Prostate gland (tissue), 2 donors: ENCODE measurements at regions not wholly inside any gene's neighbourhood (a gene's known extent, or its start where the extent isn't known, plus 50 kb on each side); places are given as distances from the start of the nearest gene placed in this dataset.

ENCODE experiments used
- DNase-seq: peaks from one replicate; pipeline ENCODE4 v3.0.0-alpha.2; 2019; ENCODE audit warnings: low spot score
- H3K27ac ChIP-seq, 2 donors: fragments of 200-600 bp; sonication (generic); 2 replicates each; pipeline ENCODE4 v1.5.1; 2017 to 2019
- H3K27me3 ChIP-seq: fragments of 200-600 bp; sonication (generic); replicated peaks from 2 replicates; pipeline ENCODE4 v1.5.1; 2019; ENCODE audit not compliant: insufficient read depth
- H3K36me3 ChIP-seq, 2 donors: fragments of 200-600 bp; sonication (generic); 1 replicate in 1 of 2; 2 replicates in 1 of 2; pipeline versions ENCODE4 v1.5.1 to v1.8.1; 2017 to 2019
- H3K4me1 ChIP-seq: fragments of 200-600 bp; sonication (generic); replicated peaks from 2 replicates; pipeline ENCODE4 v1.5.1; 2019
- H3K4me3 ChIP-seq, 2 donors: fragments of 200-600 bp; sonication (generic); 2 replicates each; pipeline ENCODE4 v1.5.1; 2017 to 2019
- H3K9me3 ChIP-seq: fragments of 200-600 bp; sonication (generic); 2 replicates; pipeline ENCODE4 v1.5.1; 2017
- POLR2A ChIP-seq: fragments of 450-650 bp; IDR thresholded peaks from one replicate; pipeline ENCODE4 v1.6.1; 2016; ENCODE audit warnings: antibody characterized with exemption, mild to moderate bottlenecking
- POLR2AphosphoS5 ChIP-seq: sonication (generic); formaldehyde crosslinking; IDR thresholded peaks from one replicate; pipeline ENCODE4 v1.6.1; 2017; ENCODE audit warnings: antibody characterized with exemption
- WGBS: methylation state at CpG from one replicate; pipeline ENCODE4 v1.1.5; 2018; 5-methylcytosine and 5-hydroxymethylcytosine counted together
- intact Hi-C: fragments of 100-400 bp; cut with DNase I; formaldehyde crosslinking; loops from one replicate; pipeline ENCODE4 v1.14.2; 2022
- TF ChIP-seq, protein P1 (sequence below), 4 experiments: fragments of 200-600 bp in 2 of 4; fragments of 450-650 bp in 2 of 4; sonication (generic) in 2 of 4; IDR thresholded peaks; 1 replicate in 3 of 4; 2 replicates in 1 of 4; pipeline ENCODE4 v1.5.1; 2016 to 2019; ENCODE audit warnings: antibody characterized with exemption in 4 of 4, mild to moderate bottlenecking in 2 of 4, moderate library complexity in 2 of 4

DNA sequence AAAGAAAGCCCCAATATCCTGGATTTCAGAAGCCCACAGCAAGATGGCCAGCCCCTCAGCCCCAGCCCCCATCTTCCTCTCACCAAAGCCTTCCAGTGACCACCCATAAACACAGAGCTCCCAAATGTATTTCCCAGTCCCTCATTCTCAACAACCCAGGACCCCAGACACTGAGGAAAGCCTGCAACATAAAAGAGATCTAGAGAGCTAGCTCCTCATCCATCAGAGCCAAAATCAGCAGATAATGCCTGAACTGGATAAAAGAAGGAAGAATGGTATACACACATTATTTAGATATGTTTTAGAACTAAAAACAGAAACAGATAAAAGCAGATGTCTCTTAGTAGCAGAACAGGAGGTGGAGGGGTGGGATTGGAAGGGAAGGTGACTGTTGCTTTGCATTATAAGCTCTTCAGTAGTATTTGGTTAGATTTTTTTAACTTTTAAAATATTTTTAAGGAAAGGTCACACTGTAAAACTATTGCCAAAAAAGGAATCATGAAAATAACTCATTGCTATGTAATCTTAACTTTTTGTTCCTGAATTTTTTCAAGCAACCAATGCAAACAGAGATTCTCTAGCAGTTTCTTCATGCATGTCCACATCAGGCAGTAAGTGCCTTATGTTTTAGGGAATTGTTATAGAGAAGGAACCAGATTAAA, 144.2 kb upstream of the PKDCC start:
- TF ChIP-seq POLR2AphosphoS5 (no peak), POLR2A (no peak)
- TF ChIP-seq, protein P1, sequence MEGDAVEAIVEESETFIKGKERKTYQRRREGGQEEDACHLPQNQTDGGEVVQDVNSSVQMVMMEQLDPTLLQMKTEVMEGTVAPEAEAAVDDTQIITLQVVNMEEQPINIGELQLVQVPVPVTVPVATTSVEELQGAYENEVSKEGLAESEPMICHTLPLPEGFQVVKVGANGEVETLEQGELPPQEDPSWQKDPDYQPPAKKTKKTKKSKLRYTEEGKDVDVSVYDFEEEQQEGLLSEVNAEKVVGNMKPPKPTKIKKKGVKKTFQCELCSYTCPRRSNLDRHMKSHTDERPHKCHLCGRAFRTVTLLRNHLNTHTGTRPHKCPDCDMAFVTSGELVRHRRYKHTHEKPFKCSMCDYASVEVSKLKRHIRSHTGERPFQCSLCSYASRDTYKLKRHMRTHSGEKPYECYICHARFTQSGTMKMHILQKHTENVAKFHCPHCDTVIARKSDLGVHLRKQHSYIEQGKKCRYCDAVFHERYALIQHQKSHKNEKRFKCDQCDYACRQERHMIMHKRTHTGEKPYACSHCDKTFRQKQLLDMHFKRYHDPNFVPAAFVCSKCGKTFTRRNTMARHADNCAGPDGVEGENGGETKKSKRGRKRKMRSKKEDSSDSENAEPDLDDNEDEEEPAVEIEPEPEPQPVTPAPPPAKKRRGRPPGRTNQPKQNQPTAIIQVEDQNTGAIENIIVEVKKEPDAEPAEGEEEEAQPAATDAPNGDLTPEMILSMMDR (IDR thresholded peaks at IDR 0.05), result no peak
- no peak for DNase-seq

DNA sequence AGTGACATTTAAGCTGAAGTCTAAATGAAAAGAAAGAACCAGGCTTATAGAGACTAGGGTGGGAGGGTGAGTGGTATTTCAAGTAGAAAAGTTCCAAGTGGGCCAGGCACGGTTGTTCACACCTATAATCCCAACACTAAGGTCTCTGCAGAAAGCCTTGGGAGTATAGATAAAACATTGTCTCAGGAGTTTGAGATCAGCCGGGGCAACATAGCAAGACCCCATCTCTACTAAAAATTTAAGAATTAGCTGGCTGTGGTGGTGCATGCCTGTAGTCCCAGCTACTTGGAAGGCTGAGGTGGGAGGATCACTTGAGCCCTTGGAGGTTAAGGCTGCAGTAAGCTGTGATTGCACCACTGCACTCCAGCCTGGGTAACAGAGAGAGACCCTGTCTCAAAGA, 143.4 kb upstream of the PKDCC start:
- TF ChIP-seq, protein P1 (IDR thresholded peaks at IDR 0.05), result no peak
- TF ChIP-seq POLR2A, result no peak
- no peak for TF ChIP-seq POLR2AphosphoS5
- Histone ChIP-seq H3K9me3 (no peaks in the 10 kb centered on the region), H3K36me3 (no peaks in the 10 kb centered on the region), H3K27me3 (no peaks in the 10 kb centered on the region), H3K27ac (no peak overlapping the region), H3K4me1 (no peaks in the 10 kb centered on the region), H3K4me3 (no peak overlapping the region)
- intact Hi-C loops, result no loop called here
- 98% methylated on average over 2 of the region's 2 CpGs for WGBS
- DNase-seq, result no peak

More for the DNA sequence above, 144.2 kb upstream of the PKDCC start:
- H3K9me3 ChIP-seq, result no peaks in the 10 kb centered on the region
- no peak overlapping the region for H3K4me3 ChIP-seq
- H3K4me1 ChIP-seq, result no peaks in the 10 kb centered on the region
- H3K27me3 ChIP-seq, result no peaks in the 10 kb centered on the region
- no peak overlapping the region for H3K27ac ChIP-seq
- intact Hi-C loops, result no loop called here
- no peaks in the 10 kb centered on the region for H3K36me3 ChIP-seq

DNA sequence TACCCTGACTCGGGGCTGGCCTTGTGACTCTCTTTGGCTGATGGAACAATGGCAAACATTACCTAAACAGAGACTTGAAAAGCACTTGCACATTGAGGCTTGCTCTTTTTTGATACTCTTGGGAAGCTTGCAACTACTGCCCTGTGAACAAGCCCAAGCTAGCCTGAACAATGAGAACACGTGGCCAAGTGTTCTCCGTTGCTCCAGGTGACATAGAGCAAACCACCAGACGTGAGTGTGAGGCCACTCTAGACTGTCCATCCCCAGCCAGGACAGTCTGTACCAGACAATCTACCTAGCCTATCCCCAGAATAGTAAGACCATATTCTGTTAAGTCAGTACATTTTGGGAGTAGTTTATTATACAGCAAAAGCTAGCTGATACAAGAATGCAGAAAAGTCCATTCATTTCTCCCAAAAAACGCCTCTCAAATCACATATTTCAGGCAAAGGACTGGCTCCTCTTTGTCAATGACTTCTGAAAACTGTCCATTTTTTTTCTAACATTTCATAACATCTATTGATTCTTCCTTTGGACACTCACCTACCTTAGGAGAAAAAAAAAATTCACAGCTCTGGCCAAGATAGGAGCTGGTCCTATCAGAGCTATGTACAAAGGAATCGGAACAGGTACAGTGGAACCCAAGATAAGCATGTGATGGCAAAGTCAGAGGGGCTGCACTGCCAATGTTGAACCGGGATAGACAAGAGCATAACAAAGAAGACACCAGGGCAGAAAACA, 142.1 kb upstream of the PKDCC start:
- TF ChIP-seq, protein P1 (IDR thresholded peaks at IDR 0.05), result no peak
- TF ChIP-seq POLR2A (no peak), POLR2AphosphoS5 (no peak)
- H3K27me3 ChIP-seq, result no peaks in the 10 kb centered on the region
- H3K4me3 ChIP-seq, result no peak overlapping the region
- no peaks in the 10 kb centered on the region for H3K9me3 ChIP-seq
- H3K27ac ChIP-seq, result no peak overlapping the region
- no peaks in the 10 kb centered on the region for H3K36me3 ChIP-seq
- H3K4me1 ChIP-seq, result no peaks in the 10 kb centered on the region
- DNase-seq, result no peak
- WGBS, result 59% methylated on average over 7 of the region's 7 CpGs
- intact Hi-C loops, result no loop called here

DNA sequence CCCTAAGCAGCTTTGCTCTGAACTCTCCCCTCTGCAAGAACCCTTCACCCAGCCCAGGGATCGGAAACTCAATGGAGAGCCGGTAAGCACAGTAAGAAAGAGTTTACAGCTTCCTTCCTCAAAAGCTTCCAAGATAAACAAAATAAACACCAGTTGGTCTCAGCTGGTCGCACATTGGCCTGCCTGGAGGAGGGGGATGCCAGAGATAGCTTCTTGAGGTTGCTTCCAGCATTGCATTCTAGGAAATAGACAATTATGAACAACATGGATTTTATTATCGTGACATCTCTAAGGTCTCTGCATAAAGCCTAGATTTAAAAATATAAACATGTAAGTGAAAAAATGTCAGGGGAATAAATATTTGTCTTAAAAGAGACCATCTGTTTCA, 141.5 kb upstream of the PKDCC start:
- Histone ChIP-seq H3K4me1 (no peaks in the 10 kb centered on the region), H3K9me3 (no peaks in the 10 kb centered on the region), H3K27me3 (no peaks in the 10 kb centered on the region), H3K36me3 (no peaks in the 10 kb centered on the region), H3K4me3 (no peak overlapping the region), H3K27ac (no peak overlapping the region)
- intact Hi-C loops, result no loop called here
- DNase-seq, result no peak
- WGBS, result 28% methylated on average over 4 of the region's 4 CpGs
- no peak for TF ChIP-seq POLR2AphosphoS5
- TF ChIP-seq, protein P1 (IDR thresholded peaks at IDR 0.05), result no peak
- no peak for TF ChIP-seq POLR2A

DNA sequence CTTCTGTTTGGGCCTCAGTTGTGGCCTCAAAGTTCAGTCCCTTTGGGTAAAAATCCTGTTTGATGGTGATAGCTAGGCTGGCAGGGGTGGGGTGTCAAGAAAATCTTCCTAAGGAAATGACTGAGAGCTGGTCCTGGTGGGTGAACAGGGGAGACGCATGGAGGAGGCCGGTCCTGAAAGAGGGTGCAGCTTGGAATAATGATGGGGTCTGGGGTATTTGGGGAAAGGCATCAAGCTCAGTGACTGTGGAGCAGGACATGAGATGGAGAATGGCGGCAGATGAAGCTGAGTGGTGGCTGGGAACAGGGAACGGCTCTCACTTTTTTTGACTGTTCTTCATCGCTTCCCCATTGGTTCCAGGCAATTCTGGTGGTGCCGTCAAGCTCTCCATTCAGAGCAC, 140.7 kb upstream of the PKDCC start:
- intact Hi-C loops, result no loop called here

More for the DNA sequence above, 140.7 kb upstream of the PKDCC start:
- no peak for DNase-seq
- Histone ChIP-seq H3K27ac (no peak overlapping the region), H3K27me3 (no peaks in the 10 kb centered on the region), H3K4me1 (no peaks in the 10 kb centered on the region), H3K36me3 (no peaks in the 10 kb centered on the region), H3K4me3 (no peak overlapping the region), H3K9me3 (no peaks in the 10 kb centered on the region)
- WGBS, result 97% methylated on average over 6 of the region's 6 CpGs
- no peak for TF ChIP-seq POLR2AphosphoS5
- TF ChIP-seq, protein P1 (IDR thresholded peaks at IDR 0.05), result no peak
- TF ChIP-seq POLR2A, result no peak
